H9 (cell line): ENCODE measurements at regions not wholly inside any gene's neighbourhood (a gene's known extent, or its start where the extent isn't known, plus 50 kb on each side); places are given as distances from the start of the nearest gene placed in this dataset.

Source experiments
- DNase-seq: peaks from one replicate; pipeline ENCODE4 v3.0.0-alpha.2; 2017
- H2AFZ ChIP-seq: one replicate; pipeline ENCODE4 v1.6.1; 2013; ENCODE audit warnings: mild to moderate bottlenecking, low read length, control low read depth, moderate library complexity
- H2AK5ac ChIP-seq: 2 replicates; pipeline ENCODE4 v1.6.1; 2013; ENCODE audit warnings: low read length, control low read depth, mixed read lengths; ENCODE audit not compliant: insufficient read length
- H2BK120ac ChIP-seq: one replicate; pipeline ENCODE4 v1.6.1; 2013; ENCODE audit warnings: low read depth, mild to moderate bottlenecking, low read length, control low read depth, inconsistent platforms; ENCODE audit not compliant: poor library complexity, severe bottlenecking
- H2BK12ac ChIP-seq: 2 replicates; pipeline ENCODE4 v1.6.1; 2013; ENCODE audit warnings: low read length, control low read depth, mixed read lengths, low read depth; ENCODE audit not compliant: insufficient read length
- H2BK15ac ChIP-seq: 2 replicates; pipeline ENCODE4 v1.6.1; 2013; ENCODE audit warnings: low read depth, low read length, control low read depth
- H2BK20ac ChIP-seq: one replicate; pipeline ENCODE4 v1.6.1; 2013; ENCODE audit warnings: low read depth, mild to moderate bottlenecking, low read length, control low read depth, inconsistent platforms; ENCODE audit not compliant: poor library complexity, severe bottlenecking
- H2BK5ac ChIP-seq: 2 replicates; pipeline ENCODE4 v1.6.1; 2013; ENCODE audit warnings: low read length, control low read depth, mixed read lengths; ENCODE audit not compliant: insufficient read length
- H3K14ac ChIP-seq: 2 replicates; pipeline ENCODE4 v1.6.1; 2013; ENCODE audit warnings: low read length, control low read depth; ENCODE audit not compliant: insufficient read depth
- H3K18ac ChIP-seq: 2 replicates; pipeline ENCODE4 v1.6.1; 2013; ENCODE audit warnings: low read depth, mild to moderate bottlenecking, mixed read lengths, low read length, control low read depth; ENCODE audit not compliant: insufficient read length
- H3K23ac ChIP-seq: 2 replicates; pipeline ENCODE4 v1.6.1; 2013; ENCODE audit warnings: low read length, control low read depth, mixed read lengths, low read depth; ENCODE audit not compliant: insufficient read length
- H3K23me2 ChIP-seq: 2 replicates; pipeline ENCODE4 v1.6.1; 2013; ENCODE audit warnings: low read depth, mild to moderate bottlenecking, mixed read lengths, low read length, control low read depth; ENCODE audit not compliant: insufficient read length, poor library complexity, severe bottlenecking
- H3K27ac ChIP-seq: 2 replicates; pipeline ENCODE4 v1.5.1; 2013; ENCODE audit warnings: low read length, control low read depth, mixed read lengths, low read depth; ENCODE audit not compliant: insufficient read length
- H3K27me3 ChIP-seq: 2 replicates; pipeline ENCODE4 v1.6.1; 2013; ENCODE audit warnings: low read length, control low read depth, inconsistent platforms; ENCODE audit not compliant: insufficient read depth
- H3K4ac ChIP-seq: 2 replicates; pipeline ENCODE4 v1.6.1; 2013; ENCODE audit warnings: low read depth, mild to moderate bottlenecking, control low read depth, inconsistent platforms, low read length, moderate library complexity
- H3K4me1 ChIP-seq: 2 replicates; pipeline ENCODE4 v1.6.1; 2013; ENCODE audit warnings: low read length, control low read depth, inconsistent platforms; ENCODE audit not compliant: insufficient read depth
- H3K4me2 ChIP-seq: 2 replicates; pipeline ENCODE4 v1.6.1; 2013; ENCODE audit warnings: low read length, control low read depth, mixed read lengths; ENCODE audit not compliant: insufficient read length, insufficient read depth
- H3K56ac ChIP-seq: 2 replicates; pipeline ENCODE4 v1.6.1; 2013; ENCODE audit warnings: low read depth, mild to moderate bottlenecking, mixed read lengths, low read length, control low read depth; ENCODE audit not compliant: insufficient read length
- H3K79me1 ChIP-seq: 2 replicates; pipeline ENCODE4 v1.6.1; 2013; ENCODE audit warnings: low read depth, mild to moderate bottlenecking, moderate library complexity, low read length, control low read depth, inconsistent platforms; ENCODE audit not compliant: insufficient read depth, poor library complexity, severe bottlenecking
- H3K79me2 ChIP-seq: 2 replicates; pipeline ENCODE4 v1.6.1; 2013; ENCODE audit warnings: low read length, control low read depth, inconsistent platforms; ENCODE audit not compliant: insufficient read depth
- H3K9ac ChIP-seq: 2 replicates; pipeline ENCODE4 v1.6.1; 2013; ENCODE audit warnings: low read length, control low read depth, mixed read lengths; ENCODE audit not compliant: insufficient read length; ENCODE audit errors: extremely low read depth
- H3K9me3 ChIP-seq: one replicate; pipeline ENCODE4 v1.6.1; 2013; ENCODE audit warnings: low read depth, low read length, inconsistent platforms; ENCODE audit not compliant: control insufficient read depth
- H3T11ph ChIP-seq: one replicate; pipeline ENCODE4 v1.6.1; 2013; ENCODE audit warnings: mild to moderate bottlenecking, low read length, control low read depth, inconsistent platforms
- H4K20me1 ChIP-seq: one replicate; pipeline ENCODE4 v1.6.1; 2013; ENCODE audit not compliant: control insufficient read depth, insufficient read length, insufficient read depth
- H4K5ac ChIP-seq: 2 replicates; pipeline ENCODE4 v1.6.1; 2013; ENCODE audit warnings: low read depth, mild to moderate bottlenecking, mixed read lengths, low read length, control low read depth; ENCODE audit not compliant: insufficient read length
- H4K8ac ChIP-seq: replicated peaks from 2 replicates; pipeline ENCODE4 v1.6.1; 2013; ENCODE audit warnings: low read length, control low read depth, mixed read lengths, low read depth; ENCODE audit not compliant: insufficient read length
- H4K91ac ChIP-seq: 2 replicates; pipeline ENCODE4 v1.6.1; 2013; ENCODE audit warnings: low read depth, mild to moderate bottlenecking, moderate library complexity, mixed read lengths, low read length, control low read depth; ENCODE audit not compliant: insufficient read length
- H3K27ac Mint-ChIP-seq, 3 experiments: 2 replicates in 2 of 3; 3 replicates in 1 of 3; pipeline ENCODE4 v1.8.0; 2020 to 2021; ENCODE audit warnings: mixed read lengths in 3 of 3, mild to moderate bottlenecking in 1 of 3, moderate library complexity in 1 of 3
- H3K27me3 Mint-ChIP-seq: 2 replicates; pipeline ENCODE4 v1.8.0; 2021; ENCODE audit warnings: low read depth, mild to moderate bottlenecking, moderate library complexity, mixed read lengths
- H3K36me3 Mint-ChIP-seq, 3 experiments: 2 replicates in 2 of 3; 3 replicates in 1 of 3; pipeline ENCODE4 v1.8.0; 2020 to 2021; ENCODE audit warnings: low read depth in 3 of 3, mixed read lengths in 3 of 3; ENCODE audit not compliant: insufficient read depth in 1 of 3
- H3K4me1 Mint-ChIP-seq, 2 experiments: 2 replicates each; pipeline ENCODE4 v1.8.0; 2020; ENCODE audit warnings: mixed read lengths in 2 of 2
- H3K4me3 Mint-ChIP-seq, 2 experiments: 2 replicates in 1 of 2; 3 replicates in 1 of 2; pipeline ENCODE4 v1.8.0; 2020 to 2021; ENCODE audit warnings: mild to moderate bottlenecking in 2 of 2, mixed read lengths in 2 of 2, moderate library complexity in 1 of 2
- H3K9me3 Mint-ChIP-seq, 2 experiments: 2 replicates in 1 of 2; 3 replicates in 1 of 2; pipeline ENCODE4 v1.8.0; 2020; ENCODE audit warnings: mild to moderate bottlenecking in 2 of 2, mixed read lengths in 2 of 2, moderate library complexity in 1 of 2
- WGBS: extraction: QIAGEN DNeasy Blood & Tissue Kit; methylation state at CpG from one replicate; pipeline ENCODE4 v1.1.7; 2013; ENCODE audit warnings: missing lambda C conversion rate, low lambda C conversion rate, mixed read lengths; ENCODE audit not compliant: insufficient read length; ENCODE audit errors: extremely low coverage; 5-methylcytosine and 5-hydroxymethylcytosine counted together
- TF ChIP-seq, protein P1 (sequence below): fragments of 200-600 bp; sonication (generic); conservative IDR thresholded peaks from 3 replicates; pipeline ENCODE4 v1.8.0; 2021; ENCODE audit warnings: antibody characterized with exemption, mild to moderate bottlenecking

DNA sequence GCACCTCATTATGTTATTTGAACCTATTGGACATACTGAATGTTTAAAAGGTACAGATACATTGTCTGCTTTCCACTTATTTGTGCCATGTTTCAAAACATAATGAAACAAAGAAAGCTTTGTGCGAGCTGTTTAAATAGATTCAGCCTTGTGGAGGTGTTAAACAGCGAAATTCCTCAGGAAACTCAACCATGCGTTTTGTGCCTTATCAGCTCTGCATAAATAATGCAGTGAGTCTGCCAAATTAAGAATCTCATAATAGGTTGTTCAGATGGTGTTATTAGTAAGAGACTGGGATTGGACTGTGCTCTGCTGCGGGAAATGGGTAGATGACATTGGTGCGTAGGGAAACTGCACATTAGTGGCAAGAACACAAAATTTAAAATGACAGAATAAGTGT is 163.7 kb upstream of the CLEC14A start:
- H3T11ph ChIP-seq = no peak overlapping the region
- H4K5ac ChIP-seq = no peak overlapping the region
- no peak overlapping the region for H2BK15ac ChIP-seq
- H3K27me3 ChIP-seq = no peaks in the 10 kb centered on the region
- no peak overlapping the region for H2BK12ac ChIP-seq
- H2AFZ ChIP-seq = no peak overlapping the region
- no peak overlapping the region for H3K27ac ChIP-seq
- H3K23ac ChIP-seq = no peak overlapping the region
- H4K91ac ChIP-seq = no peak overlapping the region
- no peak overlapping the region for H2BK20ac ChIP-seq
- H3K14ac ChIP-seq = no peak overlapping the region
- no peak overlapping the region for H3K9ac ChIP-seq
- H3K56ac ChIP-seq = no peak overlapping the region
- Mint-ChIP-seq H3K9me3 (peaks cover 9 to 10% of the 10 kb centered on the region in 2 experiments), H3K27me3 (peaks cover 9% of the 10 kb centered on the region), H3K27ac (no peak overlapping the region; a peak in 1 of 7 replicates), H3K4me1 (no peaks in the 10 kb centered on the region), H3K36me3 (peaks cover 0 to 6% (median 0%) of the 10 kb centered on the region in 3 experiments; a peak in 3 of 7 replicates), H3K4me3 (no peak overlapping the region)
- no peak overlapping the region for H2BK120ac ChIP-seq
- TF ChIP-seq, protein P1, sequence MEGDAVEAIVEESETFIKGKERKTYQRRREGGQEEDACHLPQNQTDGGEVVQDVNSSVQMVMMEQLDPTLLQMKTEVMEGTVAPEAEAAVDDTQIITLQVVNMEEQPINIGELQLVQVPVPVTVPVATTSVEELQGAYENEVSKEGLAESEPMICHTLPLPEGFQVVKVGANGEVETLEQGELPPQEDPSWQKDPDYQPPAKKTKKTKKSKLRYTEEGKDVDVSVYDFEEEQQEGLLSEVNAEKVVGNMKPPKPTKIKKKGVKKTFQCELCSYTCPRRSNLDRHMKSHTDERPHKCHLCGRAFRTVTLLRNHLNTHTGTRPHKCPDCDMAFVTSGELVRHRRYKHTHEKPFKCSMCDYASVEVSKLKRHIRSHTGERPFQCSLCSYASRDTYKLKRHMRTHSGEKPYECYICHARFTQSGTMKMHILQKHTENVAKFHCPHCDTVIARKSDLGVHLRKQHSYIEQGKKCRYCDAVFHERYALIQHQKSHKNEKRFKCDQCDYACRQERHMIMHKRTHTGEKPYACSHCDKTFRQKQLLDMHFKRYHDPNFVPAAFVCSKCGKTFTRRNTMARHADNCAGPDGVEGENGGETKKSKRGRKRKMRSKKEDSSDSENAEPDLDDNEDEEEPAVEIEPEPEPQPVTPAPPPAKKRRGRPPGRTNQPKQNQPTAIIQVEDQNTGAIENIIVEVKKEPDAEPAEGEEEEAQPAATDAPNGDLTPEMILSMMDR = no peak
- H3K23me2 ChIP-seq = no peaks in the 10 kb centered on the region
- no peaks in the 10 kb centered on the region for H3K79me2 ChIP-seq
- no peak overlapping the region for H3K18ac ChIP-seq
- no peak overlapping the region for H4K8ac ChIP-seq
- no CpG with 5 or more reads among the region's 5 CpGs for WGBS
- H3K4me1 ChIP-seq = no peaks in the 10 kb centered on the region
- no peak overlapping the region for H2BK5ac ChIP-seq
- no peak overlapping the region for H3K4me2 ChIP-seq
- no peaks in the 10 kb centered on the region for H3K79me1 ChIP-seq
- no peak overlapping the region for H3K4ac ChIP-seq
- no peak overlapping the region for H2AK5ac ChIP-seq
- no peaks in the 10 kb centered on the region for H4K20me1 ChIP-seq
- no peak for DNase-seq
- no peaks in the 10 kb centered on the region for H3K9me3 ChIP-seq
